Right renal pelvis (tissue), 4 donors: ENCODE measurements at regions not wholly inside any gene's neighbourhood (a gene's known extent, or its start where the extent isn't known, plus 50 kb on each side); places are given as distances from the start of the nearest gene placed in this dataset.
"Not testable (repeated sequence)": the region's sequence is repeated elsewhere in the genome, so short reads cannot be mapped to it uniquely, and the experiment has no call there.

Experiments used
- DNase-seq, 4 donors: peaks; one replicate each; pipeline ENCODE4 v3.0.0-alpha.2; 2013; ENCODE audit warnings: low read depth in 4 of 4, low spot score in 3 of 4, missing footprints in 1 of 4

DNA sequence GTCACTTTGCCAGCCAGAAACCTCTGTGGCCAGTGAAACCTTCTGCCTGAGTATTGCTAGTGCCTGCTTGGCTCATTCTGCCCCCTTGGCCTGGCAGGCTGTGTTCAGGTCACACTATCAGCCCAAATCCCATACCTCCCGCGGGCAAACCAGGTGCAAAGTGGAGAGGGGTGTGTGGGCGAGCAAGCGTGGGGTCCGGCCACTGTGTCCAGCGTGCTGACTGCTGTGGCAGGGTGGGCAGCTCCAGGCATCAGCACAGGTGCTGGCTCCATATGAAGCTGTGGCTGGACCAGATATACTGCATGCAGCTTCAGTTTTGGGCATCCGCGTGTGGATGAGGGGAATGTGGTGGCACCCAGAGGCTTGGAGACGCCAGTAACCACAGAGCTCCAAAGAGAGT lies 576.5 kb upstream of the EDIL3 start:
- no peak for DNase-seq

DNA sequence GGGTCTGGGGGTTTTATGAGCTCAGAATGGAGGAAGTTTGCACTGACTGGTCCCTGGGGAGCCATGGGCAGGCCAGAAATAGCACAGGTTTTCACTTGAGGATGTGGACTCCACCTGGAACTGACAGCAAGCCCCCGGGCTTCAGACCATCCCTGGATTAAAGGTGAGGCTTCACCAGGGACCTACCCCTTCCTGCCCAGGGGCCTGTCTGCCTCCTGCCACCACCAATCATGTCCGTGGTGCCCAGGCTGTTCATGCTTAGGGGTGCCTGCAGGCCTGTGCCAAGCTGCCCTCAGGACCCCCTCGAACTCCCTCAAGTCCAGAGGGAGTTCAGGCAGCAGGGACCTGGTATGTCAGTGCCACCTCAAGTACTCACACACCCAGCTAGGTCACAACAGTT lies 577.2 kb upstream of the EDIL3 start:
- DNase-seq, result no peak

DNA sequence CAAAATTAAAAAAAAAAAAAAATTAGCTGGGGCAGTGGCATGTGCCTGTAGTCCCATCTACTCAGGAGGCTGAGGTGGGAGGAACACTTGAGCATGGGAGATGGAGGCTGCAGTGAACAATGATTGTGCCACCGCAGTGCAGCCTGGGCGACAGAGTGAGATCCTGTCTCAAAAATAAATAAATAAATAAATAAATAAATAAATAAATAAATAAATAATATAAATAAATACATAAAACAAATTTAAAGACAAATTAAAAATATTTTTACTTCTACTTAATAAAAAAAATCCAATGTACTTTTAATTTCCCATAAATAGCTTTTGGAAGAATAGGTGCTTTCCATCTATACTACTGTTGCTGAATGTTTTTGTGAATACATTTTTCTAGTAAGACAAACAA lies 598.4 kb upstream of the EDIL3 start:
- DNase-seq, result no peak

DNA sequence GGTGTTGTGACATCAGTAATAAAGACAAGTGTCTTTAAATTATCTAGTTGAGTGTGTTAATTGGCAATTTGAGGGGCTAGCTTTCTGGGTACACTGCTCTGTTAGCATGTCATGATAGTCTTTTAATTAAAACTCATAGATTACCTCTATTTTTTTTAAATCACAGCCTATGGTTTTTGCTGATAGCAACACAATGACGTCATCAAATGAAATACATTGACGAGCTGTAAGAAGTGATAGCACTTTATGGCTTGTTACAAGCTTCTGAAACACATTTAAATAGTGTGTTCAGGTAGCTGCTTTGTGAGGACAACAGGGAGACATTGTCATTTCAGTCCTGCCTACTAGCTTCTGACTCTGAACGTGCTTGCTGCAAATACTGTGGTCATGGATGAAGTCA lies 600.5 kb upstream of the EDIL3 start:
- no peak for DNase-seq

DNA sequence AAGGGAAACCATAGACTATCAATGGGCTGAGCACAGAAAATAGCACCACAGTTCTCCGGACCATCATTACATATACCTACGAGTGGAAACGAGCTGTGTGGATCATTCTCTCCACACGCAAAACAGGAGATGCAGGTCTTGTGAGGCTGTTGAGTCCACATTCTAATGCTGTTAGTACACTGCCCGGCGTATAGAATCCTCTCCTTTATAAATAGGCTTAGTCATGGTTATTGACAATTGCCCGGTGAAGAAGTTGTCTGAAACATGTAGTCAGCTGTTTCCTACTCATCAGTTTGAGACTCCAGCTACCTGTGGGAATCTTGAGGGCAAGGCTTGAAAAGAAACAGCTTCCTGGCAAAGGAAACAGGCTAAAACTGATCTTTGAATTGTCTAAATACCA lies 602.0 kb upstream of the EDIL3 start:
- no peak for DNase-seq

DNA sequence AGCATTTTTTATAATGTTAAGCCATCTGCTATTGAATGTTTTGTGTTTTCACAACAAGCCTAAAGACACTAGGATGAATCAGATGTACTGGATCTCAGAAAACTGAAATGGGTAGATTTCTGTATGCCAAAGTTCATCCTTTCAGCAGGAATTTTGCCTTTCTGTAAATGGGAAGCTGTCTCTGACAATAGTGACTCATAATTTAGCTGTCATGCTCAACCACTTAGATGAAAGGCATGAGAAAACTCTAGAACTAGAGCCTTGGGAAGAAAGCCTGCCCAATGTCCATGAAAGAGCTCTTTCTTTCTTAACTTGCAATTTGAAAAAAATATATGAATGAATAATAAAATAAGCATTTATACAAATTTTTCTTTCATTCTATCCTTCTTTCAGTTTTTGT lies 616.0 kb upstream of the EDIL3 start:
- DNase-seq, result no peak

DNA sequence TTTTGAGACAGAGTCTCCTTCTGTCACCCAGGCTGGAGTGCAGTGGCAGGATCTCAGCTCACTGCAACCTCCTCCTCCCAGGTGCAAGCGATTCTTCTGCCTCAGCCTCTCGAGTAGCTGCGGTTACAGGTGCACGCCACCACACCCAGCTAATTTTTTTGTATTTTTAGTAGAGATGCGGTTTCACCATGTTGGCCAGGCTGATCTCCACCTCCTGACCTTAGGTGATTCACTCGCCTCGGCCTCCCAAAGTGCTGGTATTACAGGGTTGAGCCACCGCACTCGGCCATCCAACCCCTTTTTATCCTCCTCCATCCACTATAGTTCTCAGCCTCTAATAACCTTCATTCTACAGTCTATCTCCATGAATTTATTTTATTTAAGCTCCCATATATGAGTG lies 617.3 kb upstream of the EDIL3 start:
- not testable (repeated sequence) for DNase-seq

DNA sequence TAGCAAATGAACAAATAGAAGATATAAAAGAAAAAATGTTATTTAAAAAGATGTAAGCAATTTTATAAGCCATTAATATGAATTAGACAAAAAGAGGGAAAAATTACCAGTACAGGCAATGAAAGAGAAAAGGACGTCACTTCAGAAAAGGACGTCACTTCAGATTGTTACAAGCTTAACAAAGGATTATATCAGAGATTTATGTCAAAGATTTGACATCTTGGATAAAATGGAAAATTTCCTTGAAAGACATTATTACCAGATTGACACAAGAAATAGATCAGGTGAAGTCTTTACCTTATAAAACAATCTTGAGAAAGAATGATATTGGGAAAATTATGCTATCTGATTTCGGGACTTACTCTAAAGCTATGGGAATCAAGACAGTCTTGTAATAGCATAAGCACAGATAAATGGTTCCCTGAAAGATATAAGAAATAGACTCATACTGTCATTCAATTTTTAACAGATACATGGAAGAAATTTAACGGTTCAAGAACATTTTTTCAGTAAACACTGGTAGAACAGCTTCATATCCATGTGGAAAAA lies 625.4 kb upstream of the EDIL3 start:
- no peak for DNase-seq

DNA sequence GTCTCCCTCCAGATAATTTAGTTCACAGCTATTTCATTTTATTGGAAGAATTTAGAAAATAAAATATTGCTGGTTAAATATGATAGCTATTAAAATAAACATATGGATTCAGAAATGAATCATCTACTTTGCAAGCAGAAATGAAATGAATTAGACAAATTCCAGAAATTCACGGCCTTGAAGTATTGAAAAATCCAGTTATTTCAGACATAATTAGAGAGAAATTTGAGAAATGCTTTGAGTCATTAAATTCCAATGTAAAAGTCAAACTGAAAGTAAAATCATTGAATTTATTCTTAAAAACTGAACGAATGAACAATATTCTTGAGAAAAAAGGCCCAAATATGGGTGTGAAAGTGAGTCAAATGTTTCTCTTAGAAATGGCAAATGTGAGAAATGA lies 632.6 kb upstream of the EDIL3 start:
- no peak for DNase-seq

DNA sequence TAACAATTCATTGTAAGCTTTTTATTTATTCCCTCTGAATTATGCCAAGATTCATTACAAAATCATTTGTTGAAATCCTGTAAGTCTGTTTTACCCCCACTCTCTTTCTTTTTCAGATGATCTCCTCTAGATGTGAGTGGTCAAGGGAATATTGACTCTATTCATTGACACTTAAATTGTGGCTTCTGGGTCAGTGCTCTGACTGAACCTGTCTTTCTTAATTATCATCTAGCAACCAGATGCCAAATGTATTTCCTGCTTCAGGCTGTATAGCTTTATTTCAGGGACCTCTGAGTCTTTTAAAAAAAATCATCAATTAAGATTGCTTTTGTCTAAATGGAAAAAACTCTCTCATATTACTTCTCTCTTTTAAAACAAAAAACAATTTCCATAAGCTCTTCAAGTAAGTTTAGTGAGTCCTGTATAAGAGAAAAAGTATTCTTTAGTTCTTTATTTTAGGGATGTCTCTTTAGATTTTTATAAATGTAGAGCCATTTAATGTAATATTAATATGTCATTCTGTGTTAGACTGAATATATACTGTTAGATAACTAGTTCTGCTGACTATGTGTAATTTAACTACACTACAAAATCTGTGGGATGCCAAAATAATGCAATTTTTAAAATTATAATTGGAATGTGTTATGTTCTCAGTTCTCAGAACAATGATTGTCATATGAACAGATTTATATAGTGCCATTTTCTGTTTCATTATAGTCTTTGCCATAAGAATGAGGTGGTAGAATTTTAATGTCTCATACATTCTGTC lies 645.8 kb upstream of the EDIL3 start:
- no peak for DNase-seq

DNA sequence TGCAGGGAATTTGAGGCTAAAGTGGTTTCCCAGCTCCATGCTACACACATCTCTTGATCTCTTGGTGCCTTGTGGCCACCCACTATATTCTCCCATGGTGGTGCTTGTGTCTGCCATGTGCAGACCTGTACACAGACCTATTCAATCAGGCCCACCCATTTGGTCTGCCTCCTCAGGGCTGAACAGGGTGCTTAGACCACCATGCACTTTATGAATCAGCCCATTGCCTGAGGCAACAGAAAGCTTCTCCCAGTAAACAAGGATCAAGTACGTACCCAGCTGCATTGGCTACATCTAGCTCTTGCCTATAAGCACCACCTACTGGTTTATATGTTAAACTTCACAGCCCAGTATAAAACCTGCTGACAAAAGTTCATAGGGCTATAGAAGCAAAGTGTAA lies 664.3 kb upstream of the EDIL3 start:
- no peak for DNase-seq

DNA sequence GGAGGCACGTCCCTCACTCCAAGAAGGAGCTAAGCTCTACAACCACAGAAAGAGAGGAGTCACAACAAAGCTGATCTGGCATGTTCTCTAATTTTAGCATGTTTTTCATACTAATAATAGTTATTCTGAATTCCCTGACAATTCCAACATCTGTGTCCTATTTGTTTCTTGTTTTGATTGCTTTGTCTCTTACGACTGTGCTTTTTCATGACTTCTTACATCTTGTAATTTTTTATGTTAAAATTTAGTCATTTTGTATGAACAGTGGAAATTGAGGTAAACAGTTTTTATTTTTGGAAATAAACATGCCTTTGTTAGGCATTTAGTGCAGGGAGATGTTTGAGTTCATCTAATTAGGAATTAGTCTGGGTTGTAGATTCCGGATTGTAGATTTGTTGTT lies 668.1 kb upstream of the EDIL3 start:
- DNase-seq, result no peak

DNA sequence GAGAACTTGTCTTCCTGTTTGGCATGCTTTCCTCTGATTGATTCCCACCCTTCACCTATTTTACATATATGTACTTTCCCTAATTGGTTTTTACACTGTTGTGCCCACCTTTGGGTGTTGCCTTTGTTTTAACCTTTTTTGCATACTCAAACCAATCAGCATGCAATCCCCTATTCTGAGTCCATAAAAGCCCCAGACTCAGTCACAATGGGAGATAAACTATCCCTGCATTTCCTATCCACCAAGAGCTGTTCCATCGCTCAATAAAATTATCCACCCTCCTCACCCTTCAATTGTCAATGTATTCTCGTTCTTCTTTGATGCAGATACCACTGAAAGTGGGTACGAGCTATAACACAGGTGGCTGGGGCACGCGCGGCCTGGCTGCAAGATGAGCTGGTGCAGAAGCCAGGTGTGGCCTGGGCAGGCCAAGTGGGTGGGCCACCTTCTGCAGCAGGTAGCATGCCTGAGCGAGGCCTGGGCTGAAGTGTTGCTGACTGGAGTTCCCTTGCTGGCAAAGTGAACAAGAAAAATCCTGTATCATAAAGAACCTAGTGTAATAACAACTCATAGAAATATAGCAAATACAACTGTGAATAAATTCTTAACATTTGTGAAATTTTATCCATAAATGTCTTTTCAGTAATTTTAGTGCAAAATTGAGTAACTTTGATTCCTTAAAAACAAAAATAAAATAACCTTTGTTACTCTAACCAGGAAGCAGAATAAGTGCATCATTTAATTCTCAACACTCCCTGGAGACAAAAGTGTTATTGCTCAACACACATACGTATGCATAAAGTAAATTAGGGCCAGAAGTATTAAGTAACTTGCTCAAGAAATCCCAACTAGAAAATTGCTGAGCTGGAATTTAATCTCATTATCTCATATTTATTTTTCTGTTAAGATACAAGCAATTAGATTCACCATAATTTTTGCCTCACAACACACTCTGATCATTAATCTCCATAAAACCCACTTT lies 685.3 kb upstream of the EDIL3 start:
- DNase-seq, result no peak

DNA sequence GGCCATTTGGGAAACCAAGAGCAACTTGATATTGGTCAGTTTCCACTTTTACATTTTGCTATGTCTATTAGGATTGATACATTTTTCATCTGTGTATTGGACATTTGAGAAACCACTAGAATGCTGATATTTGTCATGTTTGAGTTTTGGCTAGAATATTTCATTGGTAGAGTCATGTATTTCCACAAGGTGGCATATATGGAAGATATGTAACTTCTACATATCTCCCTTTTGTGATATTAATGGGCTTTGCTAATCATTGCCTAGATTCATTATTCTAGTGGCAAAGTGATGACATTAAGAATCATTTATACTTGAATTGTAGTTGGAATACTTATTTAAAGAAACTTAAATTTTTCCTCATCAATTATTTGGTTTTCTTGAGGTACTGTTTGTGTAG lies 692.9 kb upstream of the EDIL3 start:
- no peak for DNase-seq

DNA sequence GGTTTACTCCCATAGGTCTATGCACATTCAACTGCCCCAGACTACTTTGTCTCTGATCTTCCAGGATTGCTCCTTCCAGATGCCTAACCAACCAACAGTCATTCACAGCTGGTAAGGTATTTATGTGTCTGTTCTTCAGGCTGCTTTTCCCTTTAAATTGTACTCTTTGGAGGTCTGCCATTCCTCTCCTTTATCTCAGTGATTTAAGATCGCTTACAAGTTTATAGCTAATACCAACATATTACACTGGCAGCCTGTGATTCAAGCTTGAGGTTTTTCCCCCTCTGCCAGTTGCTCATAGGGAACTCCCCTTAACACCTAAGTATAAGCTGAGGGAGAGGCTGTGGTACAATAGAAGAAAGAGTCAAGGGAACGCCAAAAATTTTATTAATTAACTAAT lies 711.7 kb upstream of the EDIL3 start:
- no peak for DNase-seq

DNA sequence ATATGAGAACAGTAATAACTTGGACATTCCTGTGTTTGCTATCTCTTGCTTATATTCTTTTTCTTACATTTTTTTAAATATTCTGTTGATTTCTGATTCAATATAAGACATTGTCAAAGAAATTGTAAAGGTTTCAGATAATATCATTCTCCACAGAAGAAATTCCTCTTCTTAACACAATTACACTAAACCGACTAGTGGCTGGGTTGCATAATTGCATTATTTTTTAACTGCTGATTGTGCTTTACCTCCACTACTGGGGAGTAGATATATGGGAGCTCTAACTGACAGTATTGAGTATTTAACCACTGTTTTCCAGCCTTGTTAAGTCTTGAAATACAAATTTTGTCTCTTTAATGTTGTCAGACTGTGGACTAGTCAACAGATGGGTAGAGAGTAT lies 723.8 kb upstream of the EDIL3 start:
- DNase-seq, result no peak

DNA sequence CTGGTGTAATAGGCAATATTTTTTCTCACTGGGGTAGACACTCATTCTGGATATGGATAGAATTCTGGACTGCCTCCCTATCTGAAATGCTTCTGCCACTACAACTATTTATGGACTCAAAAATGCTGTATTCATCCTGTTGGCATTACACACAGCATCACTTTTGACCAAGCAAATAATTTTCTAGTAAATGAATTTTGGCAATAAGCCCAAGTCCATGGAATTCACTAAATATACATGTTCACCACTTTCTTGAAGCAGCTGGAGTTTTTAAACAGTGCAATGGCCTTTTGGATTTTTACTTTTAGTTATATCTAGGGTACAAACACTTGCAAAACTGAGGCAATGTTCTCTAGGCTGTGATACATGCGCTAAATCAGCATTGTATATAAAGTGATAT lies 724.9 kb upstream of the EDIL3 start:
- no peak for DNase-seq

DNA sequence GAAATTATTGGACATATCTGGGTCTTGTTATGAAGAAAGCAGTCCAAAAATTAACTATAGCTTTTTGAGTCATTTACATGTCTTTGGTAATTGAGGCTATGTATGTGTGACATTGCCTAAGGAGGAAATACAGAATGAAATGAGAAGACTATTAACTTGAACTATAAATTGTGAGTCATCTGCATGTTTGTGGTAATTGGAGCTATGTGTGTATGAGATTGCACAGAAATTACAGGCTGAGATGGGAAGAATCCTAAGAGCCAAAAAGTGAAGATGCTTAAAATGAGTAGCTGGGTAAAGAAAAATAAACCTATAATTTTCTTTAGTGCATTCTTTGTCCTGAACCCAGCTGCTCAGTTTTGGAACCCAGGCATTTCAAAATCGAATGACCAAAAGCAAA lies 747.6 kb upstream of the EDIL3 start:
- DNase-seq, result no peak

DNA sequence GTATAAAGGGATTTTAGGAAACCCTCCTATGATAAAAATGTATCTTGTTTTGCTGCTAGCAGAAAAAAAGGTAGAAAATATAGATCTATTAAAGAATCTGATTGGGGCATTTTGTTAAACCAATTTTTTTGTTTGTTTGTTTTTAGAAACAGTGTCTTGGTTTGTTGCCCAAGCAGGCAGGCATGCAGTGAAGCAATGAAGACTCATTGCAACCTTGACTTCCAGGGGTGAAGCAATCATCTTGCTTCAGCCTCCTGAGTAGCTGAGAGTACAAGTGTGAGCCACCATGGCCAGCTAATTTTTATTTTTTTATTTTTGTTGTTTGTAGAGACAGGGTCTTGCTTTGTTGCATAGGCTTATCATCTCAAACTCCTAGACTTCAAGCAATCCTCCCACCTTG lies 755.8 kb upstream of the EDIL3 start:
- no peak for DNase-seq

DNA sequence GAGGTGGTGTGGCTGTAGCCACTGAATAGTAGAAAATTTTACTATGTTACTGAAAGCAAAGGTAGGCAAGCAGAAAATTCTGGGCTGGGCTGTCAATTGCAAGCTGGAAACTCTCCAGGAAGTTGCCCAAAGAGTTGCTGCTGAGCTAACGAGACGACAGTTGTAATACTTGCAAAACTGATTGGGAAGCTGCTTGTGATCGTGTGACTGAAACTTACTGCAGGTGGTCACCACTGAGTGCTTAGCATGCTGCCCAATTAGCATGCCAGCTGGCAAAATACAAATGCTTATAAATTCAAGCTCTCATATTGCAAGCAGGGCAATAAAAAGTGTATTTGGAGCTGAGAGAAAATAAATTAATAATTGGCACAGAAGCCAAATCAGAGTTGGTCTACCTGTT lies 758.5 kb upstream of the EDIL3 start:
- DNase-seq, result no peak

DNA sequence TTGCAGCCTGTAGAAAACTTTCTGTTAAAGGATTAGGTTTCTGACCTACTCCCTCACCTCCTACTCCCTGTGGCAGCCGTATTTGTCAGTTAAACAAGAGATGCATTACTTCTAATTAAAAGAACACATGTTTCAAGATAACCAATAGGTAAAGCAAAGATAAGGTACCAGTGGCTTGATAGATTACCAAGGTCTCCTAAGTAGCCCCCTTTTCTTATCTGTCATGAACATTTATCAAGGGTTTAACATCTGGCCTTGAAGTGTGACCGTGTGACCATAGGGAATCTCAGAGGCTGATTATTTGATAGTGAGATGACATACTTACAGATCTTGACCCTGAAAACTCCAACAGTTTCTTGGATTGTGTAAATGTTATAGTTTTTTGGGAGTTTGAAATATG lies 764.0 kb upstream of the EDIL3 start:
- DNase-seq, result no peak

DNA sequence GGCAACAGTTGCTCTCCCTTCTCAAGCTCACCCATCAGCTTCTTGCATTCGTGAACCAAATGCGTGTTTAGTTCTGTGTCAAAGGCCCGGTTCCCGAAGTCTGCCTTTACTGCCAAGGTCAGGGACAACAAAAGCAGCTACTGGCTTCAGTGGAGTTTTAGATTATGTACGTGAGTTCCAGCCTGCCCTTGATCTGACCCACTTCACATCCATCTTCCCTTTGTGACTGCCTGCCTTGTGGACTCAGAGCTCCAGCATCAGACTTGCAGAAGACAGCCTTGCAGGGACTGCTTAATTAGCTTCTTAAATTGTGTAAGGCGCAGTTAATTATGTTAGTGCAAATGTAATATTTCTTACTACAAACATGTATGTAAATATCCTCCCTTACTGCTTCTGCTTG lies 774.7 kb upstream of the EDIL3 start:
- no peak for DNase-seq
